Neural progenitor cell (in vitro differentiated cells): ENCODE measurements at regions not wholly inside any gene's neighbourhood (a gene's known extent, or its start where the extent isn't known, plus 50 kb on each side); places are given as distances from the start of the nearest gene placed in this dataset.

Experiments
- CTCF ChIP-seq: fragments of 200-600 bp; sonication (generic); IDR thresholded peaks from 2 replicates; pipeline ENCODE4 v1.5.1; 2017; ENCODE audit warnings: antibody characterized with exemption, mild to moderate bottlenecking
- EZH2 ChIP-seq: fragments of 200-600 bp; sonication (generic); IDR thresholded peaks from 2 replicates; pipeline ENCODE4 v1.6.1; 2017; ENCODE audit warnings: antibody characterized with exemption, mild to moderate bottlenecking, moderate library complexity

DNA sequence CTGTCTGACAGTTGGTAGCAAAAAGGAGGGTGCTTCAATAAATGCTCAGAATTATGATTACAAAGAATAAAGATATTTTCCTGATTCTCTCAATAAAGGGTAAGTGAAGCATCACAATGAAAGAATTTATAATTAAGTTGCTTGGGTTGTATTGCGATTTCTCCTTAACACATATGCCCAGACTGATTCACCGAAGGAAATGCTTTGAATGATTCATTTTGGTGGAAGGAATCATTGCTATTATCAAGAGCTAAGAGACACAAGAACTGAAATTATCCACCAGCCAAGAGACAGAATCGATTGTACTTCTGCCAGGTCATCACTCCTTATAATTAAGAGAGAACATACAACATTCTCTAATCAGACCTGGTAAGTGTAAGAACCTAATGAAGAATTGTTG, 301.4 kb downstream of the NR4A2 start:
- no peak for TF ChIP-seq CTCF
- no peak for TF ChIP-seq EZH2
